HepG2 (cell line): ENCODE measurements at regions not wholly inside any gene's neighbourhood (a gene's known extent, or its start where the extent isn't known, plus 50 kb on each side); places are given as distances from the start of the nearest gene placed in this dataset.

ENCODE experiments used
- BORCS8-MEF2B ChIP-seq: sonication (generic); formaldehyde crosslinking; IDR thresholded peaks from 2 replicates; pipeline ENCODE4 v1.8.0; 2022; ENCODE audit warnings: mild to moderate bottlenecking, missing genetic modification reagents
- DDIT3 ChIP-seq: sonication (generic); formaldehyde crosslinking; IDR thresholded peaks from 2 replicates; pipeline ENCODE4 v1.4.0; 2020; ENCODE audit warnings: mild to moderate bottlenecking, missing genetic modification reagents
- ERF ChIP-seq: IDR thresholded peaks from 2 replicates; pipeline ENCODE4 v1.6.1; 2018; ENCODE audit warnings: missing biosample characterization, missing genetic modification reagents
- FOXP1 ChIP-seq, 2 experiments: fragments of 450-650 bp in 1 of 2; IDR thresholded peaks; 2 replicates each; pipeline ENCODE4 v1.6.1; 2017 to 2018; ENCODE audit warnings: antibody characterized with exemption in 1 of 2
- GLI4 ChIP-seq: sonication (generic); formaldehyde crosslinking; IDR thresholded peaks from 2 replicates; pipeline ENCODE4 v1.5.1; 2020; ENCODE audit warnings: missing genetic modification reagents, mild to moderate bottlenecking, moderate library complexity, borderline replicate concordance
- ISL2 ChIP-seq: sonication (generic); formaldehyde crosslinking; IDR thresholded peaks from 2 replicates; pipeline ENCODE4 v1.5.0; 2020; ENCODE audit warnings: missing genetic modification reagents
- JUN ChIP-seq: sonication (generic); formaldehyde crosslinking; IDR thresholded peaks from 2 replicates; pipeline ENCODE4 v1.4.0; 2020; ENCODE audit warnings: mild to moderate bottlenecking, missing genetic modification reagents
- PATZ1 ChIP-seq: sonication (generic); formaldehyde crosslinking; IDR thresholded peaks from 2 replicates; pipeline ENCODE4 v1.4.0; 2020; ENCODE audit warnings: missing genetic modification reagents
- RARG ChIP-seq: sonication (generic); formaldehyde crosslinking; IDR thresholded peaks from 2 replicates; pipeline ENCODE4 v1.4.0; 2020; ENCODE audit warnings: low read depth, mild to moderate bottlenecking, missing genetic modification reagents
- SAFB2 ChIP-seq: sonication (generic); formaldehyde crosslinking; IDR thresholded peaks from 2 replicates; pipeline ENCODE4 v1.5.1; 2020; ENCODE audit warnings: missing genetic modification reagents, low read depth, mild to moderate bottlenecking, borderline replicate concordance
- SNAPC5 ChIP-seq: sonication (generic); formaldehyde crosslinking; IDR thresholded peaks from 2 replicates; pipeline ENCODE4 v1.8.1; 2023; ENCODE audit warnings: mild to moderate bottlenecking, missing genetic modification reagents, borderline replicate concordance
- SPEN ChIP-seq: sonication (generic); formaldehyde crosslinking; IDR thresholded peaks from 2 replicates; pipeline ENCODE4 v1.5.1; 2020; ENCODE audit warnings: low read depth, mild to moderate bottlenecking, missing genetic modification reagents
- TCF12 ChIP-seq, 2 experiments: fragments of 450-650 bp in 1 of 2; sonication (generic) in 1 of 2; formaldehyde crosslinking in 1 of 2; IDR thresholded peaks; 2 replicates each; pipeline versions ENCODE4 v1.6.1 to v1.8.0; 2017 to 2022; ENCODE audit warnings: antibody characterized with exemption in 1 of 2, mild to moderate bottlenecking in 1 of 2, missing genetic modification reagents in 1 of 2, moderate library complexity in 1 of 2
- ZBTB34 ChIP-seq: sonication (generic); formaldehyde crosslinking; IDR thresholded peaks from 2 replicates; pipeline ENCODE4 v1.8.0; 2022; ENCODE audit warnings: mild to moderate bottlenecking, missing genetic modification reagents
- ZBTB39 ChIP-seq: sonication (generic); formaldehyde crosslinking; IDR thresholded peaks from 2 replicates; pipeline ENCODE4 v1.5.0; 2020; ENCODE audit warnings: missing genetic modification reagents
- ZNF547 ChIP-seq: sonication (generic); formaldehyde crosslinking; IDR thresholded peaks from 2 replicates; pipeline ENCODE4 v1.5.1; 2020; ENCODE audit warnings: mild to moderate bottlenecking, missing genetic modification reagents
- ZNF615 ChIP-seq: sonication (generic); formaldehyde crosslinking; IDR thresholded peaks from 2 replicates; pipeline ENCODE4 v1.5.0; 2020; ENCODE audit warnings: mild to moderate bottlenecking, missing genetic modification reagents, borderline replicate concordance
- ZNF616 ChIP-seq: sonication (generic); formaldehyde crosslinking; IDR thresholded peaks from 2 replicates; pipeline ENCODE4 v1.5.0; 2020; ENCODE audit warnings: low read depth, mild to moderate bottlenecking, missing genetic modification reagents
- ZNF619 ChIP-seq: sonication (generic); formaldehyde crosslinking; IDR thresholded peaks from 2 replicates; pipeline ENCODE4 v1.4.0; 2020; ENCODE audit warnings: mild to moderate bottlenecking, missing genetic modification reagents
- ZNF691 ChIP-seq: sonication (generic); formaldehyde crosslinking; IDR thresholded peaks from 2 replicates; pipeline ENCODE4 v1.4.0; 2020; ENCODE audit warnings: missing genetic modification reagents, low read depth, mild to moderate bottlenecking, borderline replicate concordance

GRCh38 chr9:94030318-94031179 is 53.7 kb upstream of the PTPDC1 start (continued):
- TF ChIP-seq ZBTB34 (CRISPR knock-in tag) (no peak), FOXP1 (IDR thresholded peaks at IDR 0.05) (no peak), FOXP1 (CRISPR knock-in tag; IDR thresholded peaks at IDR 0.05) (no peak), ERF (CRISPR knock-in tag) (peak; percentile 83), ZNF619 (CRISPR knock-in tag) (peak; percentile 52; the same call in 1 of the 2 replicates), DDIT3 (CRISPR knock-in tag) (no peak), SNAPC5 (CRISPR knock-in tag) (no peak), RARG (CRISPR knock-in tag) (no peak), ISL2 (CRISPR knock-in tag) (0 out of 2 replicates have a peak, but pooled peaks have one; percentile 40), BORCS8-MEF2B (CRISPR knock-in tag) (peak; percentile 96), ZNF615 (CRISPR knock-in tag) (no peak), ZNF616 (CRISPR knock-in tag) (peak; percentile 97), SAFB2 (CRISPR knock-in tag) (peak; percentile 94), GLI4 (CRISPR knock-in tag) (peak; percentile 95), PATZ1 (CRISPR knock-in tag) (peak; percentile 25; the same call in 1 of the 2 replicates), TCF12 (IDR thresholded peaks at IDR 0.05) (no peak), TCF12 (CRISPR knock-in tag; IDR thresholded peaks at IDR 0.05) (no peak), ZNF547 (CRISPR knock-in tag) (peak; percentile 84), JUN (CRISPR knock-in tag) (no peak), SPEN (peak; percentile 64; the same call in 1 of the 2 replicates), ZNF691 (CRISPR knock-in tag) (peak; percentile 78; the same call in 1 of the 2 replicates), ZBTB39 (no peak)
